Activated CD4-positive, alpha-beta T cell treated with anti-CD3 and anti-CD28 coated beads for 36 hours (primary cell): ENCODE measurements at regions not wholly inside any gene's neighbourhood (a gene's known extent, or its start where the extent isn't known, plus 50 kb on each side); places are given as distances from the start of the nearest gene placed in this dataset.
"Not testable (repeated sequence)": the region's sequence is repeated elsewhere in the genome, so short reads cannot be mapped to it uniquely, and the experiment has no call there.

Experiments used
- ATAC-seq: fragments of 200-7000 bp; cut with Tn5 transposase; one replicate; pipeline ENCODE4 v1.10.0; 2021; ENCODE audit warnings: mild to moderate bottlenecking, moderate library complexity
- CTCF ChIA-PET: fragments of 350-600 bp; sonication (Branson Sonifier 250); formaldehyde crosslinking; loops from one replicate; lab custom pipeline; 2021; ENCODE audit warnings: antibody characterized with exemption; lab: Charles Lee
- POLR2A ChIA-PET: fragments of 350-600 bp; sonication (Branson Sonifier 250); formaldehyde crosslinking; loops from one replicate; lab custom pipeline; 2021; ENCODE audit warnings: antibody characterized with exemption, inconsistent platforms; lab: Charles Lee
- DNase-seq: peaks from one replicate; pipeline ENCODE4 v3.0.0-alpha.2; 2020
- H3K27ac Mint-ChIP-seq: one replicate; pipeline ENCODE4 v1.8.0; 2021; ENCODE audit warnings: mixed read lengths
- H3K27me3 Mint-ChIP-seq: one replicate; pipeline ENCODE4 v1.8.0; 2021; ENCODE audit warnings: mixed read lengths
- H3K36me3 Mint-ChIP-seq: one replicate; pipeline ENCODE4 v1.8.0; 2021; ENCODE audit warnings: low read depth, mixed read lengths
- H3K4me1 Mint-ChIP-seq: one replicate; pipeline ENCODE4 v1.8.0; 2021; ENCODE audit warnings: mixed read lengths
- H3K4me3 Mint-ChIP-seq: one replicate; pipeline ENCODE4 v1.8.0; 2021; ENCODE audit warnings: mild to moderate bottlenecking, moderate library complexity, mixed read lengths
- H3K9me3 Mint-ChIP-seq: one replicate; pipeline ENCODE4 v1.8.0; 2021; ENCODE audit warnings: low read depth, mixed read lengths
- intact Hi-C, 2 experiments: fragments of 100-400 bp; cut with DNase I in 1 of 2; cut with micrococcal nuclease in 1 of 2; formaldehyde crosslinking; loops; one replicate each; pipeline versions ENCODE4 v1.14.2 to v1.15.1; 2022 to 2024; cut with DNase I, micrococcal nuclease

- no peaks in the 10 kb centered on the region for H3K36me3 Mint-ChIP-seq
- no peaks in the 10 kb centered on the region for H3K27me3 Mint-ChIP-seq
- no peak for DNase-seq
- ATAC-seq: no peak
- H3K9me3 Mint-ChIP-seq: peaks cover 7% of the 10 kb centered on the region
- H3K4me1 Mint-ChIP-seq: no peaks in the 10 kb centered on the region
- H3K4me3 Mint-ChIP-seq: no peak overlapping the region
- no peak overlapping the region for H3K27ac Mint-ChIP-seq
- intact Hi-C loops: no loop called here
- CTCF ChIA-PET: no interaction called here
- POLR2A ChIA-PET: interaction anchor here (0.6 kb wide), 1 partner anchor 1169 kb away, joined by 3 read pairs; no protein-coding TSS in a partner anchor
Observed at GRCh38 chr7:68700414-68700813, 897.9 kb upstream of the AUTS2 start.

GRCh38 chr7:68706291-68706690, 892.0 kb upstream of the AUTS2 start:
- peaks cover 17% of the 10 kb centered on the region for H3K9me3 Mint-ChIP-seq
- no peaks in the 10 kb centered on the region for H3K27me3 Mint-ChIP-seq
- H3K4me3 Mint-ChIP-seq: no peak overlapping the region
- H3K27ac Mint-ChIP-seq: no peak overlapping the region
- ATAC-seq: no peak
- intact Hi-C loops: no loop called here
- no peak for DNase-seq
- ChIA-PET POLR2A (no interaction called here), CTCF (no interaction called here)
- H3K36me3 Mint-ChIP-seq: no peaks in the 10 kb centered on the region
- H3K4me1 Mint-ChIP-seq: no peaks in the 10 kb centered on the region

- Mint-ChIP-seq H3K36me3 (no peaks in the 10 kb centered on the region), H3K9me3 (peaks cover 20% of the 10 kb centered on the region), H3K27ac (no peak overlapping the region), H3K4me3 (no peak overlapping the region), H3K27me3 (no peaks in the 10 kb centered on the region), H3K4me1 (no peaks in the 10 kb centered on the region)
- intact Hi-C loops: no loop called here
- DNase-seq (no peak), ATAC-seq (no peak)
- POLR2A ChIA-PET: no interaction called here
- CTCF ChIA-PET: no interaction called here
Observed at GRCh38 chr7:68707159-68707558, 891.1 kb upstream of the AUTS2 start.

GRCh38 chr7:68707958-68708357, 890.3 kb upstream of the AUTS2 start:
- CTCF ChIA-PET: no interaction called here

GRCh38 chr7:68712956-68713495, 885.2 kb upstream of the AUTS2 start:
- Mint-ChIP-seq H3K9me3 (peaks cover 20% of the 10 kb centered on the region), H3K4me3 (no peak overlapping the region), H3K27ac (no peak overlapping the region), H3K36me3 (no peaks in the 10 kb centered on the region), H3K4me1 (no peaks in the 10 kb centered on the region), H3K27me3 (no peaks in the 10 kb centered on the region)
- no peak for ATAC-seq
- ChIA-PET POLR2A (interaction anchor here (0.6 kb wide), 1 partner anchor 10 kb away, joined by 3 read pairs; no protein-coding TSS in a partner anchor), CTCF (no interaction called here)
- intact Hi-C loops: no loop called here
- DNase-seq: no peak

More at GRCh38 chr7:68707958-68708357, 890.3 kb upstream of the AUTS2 start:
- H3K9me3 Mint-ChIP-seq: peaks cover 23% of the 10 kb centered on the region
- H3K4me3 Mint-ChIP-seq: no peak overlapping the region
- H3K27me3 Mint-ChIP-seq: no peaks in the 10 kb centered on the region
- H3K4me1 Mint-ChIP-seq: no peaks in the 10 kb centered on the region
- no peak overlapping the region for H3K27ac Mint-ChIP-seq
- ATAC-seq (no peak), DNase-seq (no peak)
- intact Hi-C loops: no loop called here
- POLR2A ChIA-PET: no interaction called here
- H3K36me3 Mint-ChIP-seq: no peaks in the 10 kb centered on the region

GRCh38 chr7:68714135-68714534, 884.1 kb upstream of the AUTS2 start:
- H3K27me3 Mint-ChIP-seq, H3K4me3 Mint-ChIP-seq, ATAC-seq, H3K36me3 Mint-ChIP-seq, DNase-seq, intact Hi-C loops, H3K27ac Mint-ChIP-seq, H3K4me1 Mint-ChIP-seq, POLR2A ChIA-PET: not testable (repeated sequence)
- CTCF ChIA-PET: interaction anchor here (0.8 kb wide), 1 partner anchor 232 kb away, joined by 3 read pairs; no protein-coding TSS in a partner anchor
- H3K9me3 Mint-ChIP-seq: peaks cover 18% of the 10 kb centered on the region

- intact Hi-C loops: no loop called here
- Mint-ChIP-seq H3K4me3 (no peak overlapping the region), H3K27ac (no peak overlapping the region), H3K36me3 (no peaks in the 10 kb centered on the region), H3K4me1 (no peaks in the 10 kb centered on the region), H3K9me3 (peaks cover 14% of the 10 kb centered on the region), H3K27me3 (no peaks in the 10 kb centered on the region)
- CTCF ChIA-PET: no interaction called here
- no peak for ATAC-seq
- DNase-seq: no peak
- POLR2A ChIA-PET: no interaction called here
Observed at GRCh38 chr7:68715907-68716306, 882.4 kb upstream of the AUTS2 start.

GRCh38 chr7:68717176-68717575, 881.1 kb upstream of the AUTS2 start:
- DNase-seq: no peak
- CTCF ChIA-PET: no interaction called here
- no peaks in the 10 kb centered on the region for H3K36me3 Mint-ChIP-seq
- intact Hi-C loops: no loop called here
- no peak overlapping the region for H3K4me3 Mint-ChIP-seq
- no peak for ATAC-seq
- H3K27me3 Mint-ChIP-seq: no peaks in the 10 kb centered on the region
- POLR2A ChIA-PET: no interaction called here
- H3K4me1 Mint-ChIP-seq: no peaks in the 10 kb centered on the region
- H3K9me3 Mint-ChIP-seq: peaks cover 9% of the 10 kb centered on the region
- H3K27ac Mint-ChIP-seq: no peak overlapping the region

- intact Hi-C loops: no loop called here
- Mint-ChIP-seq H3K27me3 (no peaks in the 10 kb centered on the region), H3K4me1 (no peaks in the 10 kb centered on the region), H3K36me3 (no peaks in the 10 kb centered on the region), H3K4me3 (no peak overlapping the region), H3K9me3 (peaks cover 4% of the 10 kb centered on the region), H3K27ac (no peak overlapping the region)
- ChIA-PET POLR2A (no interaction called here), CTCF (no interaction called here)
- DNase-seq: no peak
- ATAC-seq: no peak
Observed at GRCh38 chr7:68718097-68718551, 880.2 kb upstream of the AUTS2 start.

- H3K9me3 Mint-ChIP-seq: peaks cover 2% of the 10 kb centered on the region
- no peak overlapping the region for H3K27ac Mint-ChIP-seq
- H3K4me1 Mint-ChIP-seq: no peaks in the 10 kb centered on the region
- ChIA-PET CTCF (no interaction called here), POLR2A (no interaction called here)
- DNase-seq: no peak
- no peak overlapping the region for H3K4me3 Mint-ChIP-seq
- intact Hi-C loops: no loop called here
- ATAC-seq: no peak
- H3K36me3 Mint-ChIP-seq: no peaks in the 10 kb centered on the region
- H3K27me3 Mint-ChIP-seq: no peaks in the 10 kb centered on the region
Observed at GRCh38 chr7:68720697-68721096, 877.6 kb upstream of the AUTS2 start.

GRCh38 chr7:68722044-68722443, 876.2 kb upstream of the AUTS2 start:
- CTCF ChIA-PET: no interaction called here
- peaks cover 4% of the 10 kb centered on the region for H3K9me3 Mint-ChIP-seq
- H3K4me3 Mint-ChIP-seq: no peak overlapping the region
- DNase-seq: no peak
- intact Hi-C loops: no loop called here
- H3K36me3 Mint-ChIP-seq: no peaks in the 10 kb centered on the region
- no peaks in the 10 kb centered on the region for H3K4me1 Mint-ChIP-seq
- no peak for ATAC-seq
- no peak overlapping the region for H3K27ac Mint-ChIP-seq
- POLR2A ChIA-PET: no interaction called here
- H3K27me3 Mint-ChIP-seq: no peaks in the 10 kb centered on the region

- Mint-ChIP-seq H3K9me3 (peaks cover 9% of the 10 kb centered on the region), H3K27ac (no peak overlapping the region), H3K27me3 (no peaks in the 10 kb centered on the region), H3K4me1 (no peaks in the 10 kb centered on the region), H3K36me3 (no peaks in the 10 kb centered on the region), H3K4me3 (no peak overlapping the region)
- ChIA-PET POLR2A (no interaction called here), CTCF (no interaction called here)
- no peak for ATAC-seq
- DNase-seq: no peak
- intact Hi-C loops: no loop called here
Observed at GRCh38 chr7:68724965-68725364, 873.3 kb upstream of the AUTS2 start.
